Stimulated activated CD8-positive, alpha-beta memory T cell treated with anti-CD3 and anti-CD28 coated beads, Interleukin-7, amount 100 ng/mL, for 4 hours (primary cell): ENCODE measurements at regions not wholly inside any gene's neighbourhood (a gene's known extent, or its start where the extent isn't known, plus 50 kb on each side); places are given as distances from the start of the nearest gene placed in this dataset.
"Not testable (repeated sequence)": the region's sequence is repeated elsewhere in the genome, so short reads cannot be mapped to it uniquely, and the experiment has no call there.

Experiments
- DNase-seq, 2 donors: peaks; one replicate each; pipeline ENCODE4 v3.0.0-alpha.2; 2020; ENCODE audit warnings: low read depth in 2 of 2

DNA sequence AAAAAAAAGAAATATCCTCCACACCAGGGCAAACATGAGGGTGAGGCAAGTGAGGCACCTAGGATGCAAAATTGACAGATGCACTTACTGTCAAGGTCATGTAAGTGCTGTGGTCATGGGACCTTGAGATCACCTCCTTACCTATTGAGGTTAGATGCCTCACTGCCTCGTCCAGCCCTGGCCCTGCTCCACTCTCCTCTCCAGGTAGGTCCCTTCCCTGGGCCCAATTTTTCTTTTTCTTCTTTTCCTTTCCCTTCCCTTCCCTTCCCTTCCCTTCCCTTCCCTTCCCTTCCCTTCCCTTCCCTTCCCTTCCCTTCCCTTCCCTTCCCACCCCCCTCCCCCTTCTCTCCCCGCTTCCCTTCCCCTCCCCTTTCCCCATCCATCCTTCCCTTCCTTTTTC is 71.1 kb upstream of the DLG1 start:
- DNase-seq = no peak

DNA sequence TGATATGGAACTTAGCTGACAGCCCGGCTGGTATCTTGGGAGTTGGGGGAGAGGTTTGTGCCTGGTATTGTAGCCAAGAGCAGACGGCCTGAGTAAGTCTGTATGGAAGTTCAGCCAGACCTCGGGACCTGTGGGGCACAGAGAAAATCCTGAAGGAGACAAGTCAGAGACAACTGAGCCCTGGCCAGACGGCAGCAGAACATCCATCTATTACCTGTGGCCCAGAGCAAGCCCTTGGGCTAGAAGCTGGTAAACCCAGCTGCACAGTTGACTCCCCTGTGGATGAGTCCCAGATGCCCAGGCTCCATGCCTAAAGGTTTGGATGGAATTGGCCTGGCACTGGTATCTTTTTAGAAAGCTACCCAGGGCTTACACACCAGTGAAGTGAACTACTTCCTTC is 70.4 kb upstream of the DLG1 start:
- no peak for DNase-seq

DNA sequence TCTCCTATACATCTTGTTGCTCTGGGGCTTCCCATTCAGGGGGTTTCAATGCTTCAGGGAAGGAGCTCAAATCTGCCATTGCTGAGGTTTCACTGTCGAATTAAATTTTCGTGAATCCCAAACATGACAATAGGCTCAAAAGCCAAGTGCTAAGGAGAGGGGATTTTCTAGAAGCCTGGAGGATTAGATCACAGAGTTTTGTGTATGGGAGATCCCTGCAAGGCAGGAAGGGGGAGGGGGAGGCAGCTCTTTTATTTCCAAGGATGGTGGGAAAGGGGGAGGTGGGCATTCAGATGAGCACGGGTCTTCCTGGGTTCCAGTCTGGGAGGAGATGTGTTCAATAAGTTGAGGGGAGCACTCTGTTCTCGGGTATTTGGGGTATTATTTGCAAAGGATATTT is 69.9 kb upstream of the DLG1 start:
- DNase-seq = no peak

DNA sequence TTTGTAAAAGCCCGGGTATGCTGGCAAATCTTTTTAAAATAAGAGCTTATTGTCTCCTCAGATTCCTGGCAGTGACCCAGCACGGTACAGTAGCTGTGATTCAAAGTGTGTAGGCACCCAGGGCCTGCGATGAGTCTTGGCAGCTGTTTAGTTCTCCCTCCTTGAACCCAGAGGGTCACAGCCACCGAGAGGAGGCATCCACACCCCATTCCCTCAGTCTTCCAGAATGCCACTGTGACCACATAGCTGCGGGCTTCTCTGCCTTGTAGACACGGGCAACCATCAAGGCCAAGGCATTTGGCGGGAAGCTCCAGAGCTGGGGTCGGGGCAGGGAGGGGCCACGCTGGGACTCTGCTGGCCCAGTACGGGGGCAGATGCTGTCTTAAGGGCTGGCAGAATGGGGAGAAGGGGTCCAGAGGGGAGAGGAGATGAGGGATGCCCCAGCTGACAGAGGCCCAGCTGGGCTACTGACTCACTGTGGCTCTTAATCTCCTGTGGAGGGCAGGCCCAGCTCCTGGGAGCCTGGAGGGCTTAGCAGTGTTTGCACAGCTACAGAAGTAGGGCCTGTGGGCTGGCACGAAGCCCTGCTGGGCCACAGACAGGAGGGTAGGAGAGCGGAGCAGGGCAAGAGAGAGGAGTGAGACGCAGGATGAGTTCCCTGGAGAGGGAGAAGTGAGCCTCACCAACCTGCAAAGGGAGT is 68.8 kb upstream of the DLG1 start:
- DNase-seq = no peak

DNA sequence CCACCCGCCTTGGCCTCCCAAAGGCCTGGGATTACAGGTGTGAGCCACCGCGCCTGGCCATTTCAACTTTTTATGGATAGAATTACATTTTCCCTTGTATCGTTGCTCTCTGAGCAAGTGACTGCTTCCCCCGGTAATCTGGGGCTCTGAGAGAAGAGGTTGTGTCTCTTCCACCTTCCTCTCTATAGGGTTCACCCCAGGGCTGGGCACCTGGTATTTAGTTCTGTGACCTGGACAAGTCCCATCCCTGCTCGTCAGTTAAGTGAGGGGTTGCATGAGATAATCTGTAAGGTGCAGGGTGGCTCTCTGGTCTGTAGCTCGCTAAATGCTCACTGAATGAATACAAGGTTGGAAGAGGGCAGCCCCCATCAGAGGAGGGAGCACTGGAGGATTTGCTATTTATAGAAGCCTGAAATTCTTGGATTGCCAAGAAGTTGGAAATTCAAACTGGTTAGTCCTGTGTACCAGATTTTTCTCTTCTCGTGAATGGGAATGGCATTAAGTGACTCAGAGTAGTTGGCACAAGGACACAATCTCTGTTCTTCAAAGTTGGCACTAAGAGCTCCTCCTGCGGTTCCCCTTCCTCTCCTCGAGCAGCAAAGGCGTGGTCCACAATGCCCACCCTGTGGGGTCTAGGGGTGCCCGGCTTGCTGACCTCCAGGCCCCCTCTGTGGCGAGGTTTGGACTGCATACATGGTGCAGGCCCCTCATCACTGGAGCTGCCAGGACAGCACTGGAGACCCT is 68.1 kb upstream of the DLG1 start:
- no peak for DNase-seq

DNA sequence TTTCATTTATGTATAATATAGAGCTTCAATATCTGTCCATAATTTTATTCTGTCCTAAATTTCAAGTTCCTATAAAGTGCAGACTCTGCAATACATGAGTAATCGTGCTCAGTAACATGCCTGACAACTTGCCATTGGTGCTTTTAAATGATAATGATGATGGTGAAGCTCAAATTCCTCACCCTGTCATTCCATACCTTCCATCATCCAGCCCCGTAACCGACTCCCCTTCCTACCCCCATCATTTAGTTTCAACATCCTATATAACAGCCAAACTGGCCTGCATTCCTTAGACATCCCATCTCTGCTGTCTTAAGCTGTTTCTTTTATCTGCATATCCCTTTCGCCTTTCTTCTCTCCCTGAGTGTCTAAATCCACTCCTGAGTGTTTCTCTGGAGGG is 67.2 kb upstream of the DLG1 start:
- DNase-seq = no peak

DNA sequence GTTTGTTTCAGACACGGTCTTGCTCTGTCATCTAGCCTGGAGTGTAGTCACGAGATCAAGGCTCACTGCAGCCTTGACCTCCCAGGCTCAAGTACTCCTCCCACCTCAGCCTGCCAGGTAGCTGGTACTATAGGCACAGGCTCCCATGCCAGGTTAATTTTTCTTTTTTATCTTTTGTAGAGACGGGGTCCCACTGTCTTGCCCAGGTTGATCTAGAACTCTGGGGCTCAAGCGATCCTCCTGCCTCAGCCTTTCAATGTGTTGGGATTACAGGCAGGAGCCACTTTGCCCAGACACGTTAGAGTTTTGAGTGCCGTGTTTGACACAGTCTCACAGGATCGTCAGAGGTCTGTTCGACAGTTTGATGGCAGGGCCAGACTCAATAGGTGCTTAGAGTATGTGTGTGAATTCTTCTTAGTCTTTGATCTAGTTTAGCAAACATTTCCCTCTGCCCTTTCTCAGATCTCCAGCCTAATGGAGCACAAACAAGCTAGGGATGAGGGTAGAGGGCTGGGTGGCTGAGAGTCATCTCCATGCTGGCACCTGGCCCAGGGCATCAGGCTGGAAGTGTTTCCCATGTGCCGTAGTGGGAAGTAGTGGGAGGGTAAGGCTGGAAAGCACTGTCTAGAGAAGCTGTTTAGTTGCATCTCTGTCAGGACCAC is 66.1 kb upstream of the DLG1 start:
- DNase-seq = no peak

DNA sequence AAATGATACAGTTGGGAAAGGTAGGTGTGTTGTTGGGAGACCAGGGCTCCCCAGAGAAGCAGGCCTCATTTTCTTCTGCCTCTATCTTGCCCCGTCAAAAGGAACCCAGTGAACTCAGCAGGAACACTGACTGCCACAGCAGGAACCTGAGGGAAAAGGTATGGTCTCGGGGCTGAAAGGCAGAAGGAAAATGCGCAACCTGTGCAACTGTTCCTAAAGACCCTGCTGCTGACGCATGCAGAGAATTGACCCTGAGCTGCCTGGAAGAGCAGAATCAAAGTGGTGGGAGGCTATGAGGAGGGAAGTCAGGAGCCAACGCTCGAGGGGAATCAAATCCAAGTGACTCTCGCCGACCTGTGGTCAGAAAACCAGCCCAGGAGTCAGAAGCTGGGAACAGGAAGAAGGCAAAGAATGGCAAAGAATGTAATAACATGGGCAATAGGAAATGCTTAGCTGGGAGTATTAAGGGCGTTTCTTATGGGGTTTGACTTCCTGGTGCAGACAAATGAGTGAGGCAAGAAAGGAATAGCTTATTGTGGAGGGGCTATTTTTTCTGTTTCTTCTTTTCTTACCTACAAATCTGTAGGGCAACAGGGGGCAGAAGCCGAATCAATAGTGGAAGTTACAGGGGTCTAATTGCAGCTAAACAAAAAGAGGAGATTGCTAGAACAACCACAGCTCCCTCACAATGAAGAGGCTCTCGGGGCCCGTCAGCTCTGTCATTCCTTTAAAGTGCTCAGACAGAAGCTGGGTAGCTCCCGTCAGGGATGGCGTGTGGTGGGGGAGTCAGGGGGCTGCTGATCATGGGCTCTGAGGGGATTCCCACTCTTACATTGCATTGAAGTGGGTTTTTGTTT is 65.4 kb upstream of the DLG1 start:
- no peak for DNase-seq

DNA sequence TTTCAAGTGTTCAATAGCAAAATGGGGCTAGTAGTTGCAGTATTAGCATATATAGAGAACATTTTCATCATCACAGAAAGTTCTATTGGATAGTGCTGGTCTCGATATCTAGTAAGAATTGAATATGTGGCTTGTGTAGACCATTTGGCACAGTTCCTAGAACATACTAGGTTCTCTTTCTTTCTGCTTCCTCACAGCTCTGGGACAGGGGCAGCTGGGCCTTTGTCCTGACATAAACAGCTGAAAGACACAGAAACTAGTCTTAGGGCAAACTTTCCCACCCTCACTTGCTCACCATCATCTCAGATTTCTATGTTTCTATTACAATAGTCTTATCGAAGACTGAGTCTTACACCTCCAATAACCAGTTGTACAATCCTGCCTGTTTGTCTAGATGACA is 63.7 kb upstream of the DLG1 start:
- no peak for DNase-seq

DNA sequence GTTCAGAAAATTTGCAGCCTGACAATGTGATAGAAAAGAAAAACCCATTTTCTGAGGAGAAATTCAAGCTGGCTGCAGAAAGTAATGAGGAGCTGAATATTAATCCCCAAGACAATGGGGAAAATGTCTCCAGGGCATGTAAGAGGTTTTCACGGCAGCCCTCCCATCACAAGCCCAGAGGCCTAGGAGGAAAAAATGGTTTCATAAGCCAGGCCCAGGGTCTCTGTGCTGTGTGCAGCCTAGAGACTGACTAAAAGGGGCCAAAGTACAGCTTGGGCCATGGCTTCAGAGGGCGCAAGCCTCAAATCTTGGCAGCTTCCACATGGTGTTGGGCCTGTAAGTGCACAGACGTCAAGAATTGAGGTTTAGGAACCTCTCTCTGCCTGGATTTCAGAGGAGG is 61.7 kb upstream of the DLG1 start:
- not testable (repeated sequence) for DNase-seq

DNA sequence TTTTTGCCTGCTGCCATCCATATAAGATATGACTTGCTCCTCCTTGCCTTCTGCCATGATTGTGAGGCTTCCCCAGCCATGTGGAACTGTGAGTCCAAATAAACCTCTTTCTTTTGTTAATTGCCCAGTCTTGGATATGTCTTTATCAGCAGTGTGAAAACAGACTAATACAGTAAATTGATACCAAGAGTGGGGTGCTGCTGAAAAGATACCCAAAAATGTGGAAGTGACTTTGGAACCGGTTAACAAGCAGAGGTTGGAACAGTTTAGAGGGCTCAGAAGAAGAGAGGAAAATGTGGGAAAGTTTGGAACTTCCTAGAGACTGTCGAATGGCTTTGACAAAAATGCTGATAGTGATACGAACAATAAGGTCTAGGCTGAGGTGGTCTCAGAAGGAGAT is 61.1 kb upstream of the DLG1 start:
- DNase-seq = not testable (repeated sequence)

DNA sequence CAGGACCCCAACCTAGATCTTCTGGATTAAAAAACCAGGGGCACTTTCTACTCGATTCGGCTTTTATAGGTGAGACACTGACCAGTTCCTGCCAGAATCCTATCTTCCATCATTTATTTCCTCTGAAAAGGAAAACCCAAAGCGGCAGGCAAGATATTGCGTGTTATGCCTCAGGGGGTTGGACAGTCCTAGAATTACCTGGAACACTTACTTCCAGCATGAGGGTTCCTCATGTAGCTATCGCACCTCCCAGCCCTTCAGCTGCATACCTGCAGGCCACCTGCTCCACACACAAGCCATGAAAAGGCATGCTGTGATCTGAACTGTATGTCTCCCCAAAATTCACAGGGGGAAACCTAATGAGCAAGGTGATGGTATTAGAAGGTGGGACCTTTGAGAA is 58.3 kb upstream of the DLG1 start:
- DNase-seq = no peak

DNA sequence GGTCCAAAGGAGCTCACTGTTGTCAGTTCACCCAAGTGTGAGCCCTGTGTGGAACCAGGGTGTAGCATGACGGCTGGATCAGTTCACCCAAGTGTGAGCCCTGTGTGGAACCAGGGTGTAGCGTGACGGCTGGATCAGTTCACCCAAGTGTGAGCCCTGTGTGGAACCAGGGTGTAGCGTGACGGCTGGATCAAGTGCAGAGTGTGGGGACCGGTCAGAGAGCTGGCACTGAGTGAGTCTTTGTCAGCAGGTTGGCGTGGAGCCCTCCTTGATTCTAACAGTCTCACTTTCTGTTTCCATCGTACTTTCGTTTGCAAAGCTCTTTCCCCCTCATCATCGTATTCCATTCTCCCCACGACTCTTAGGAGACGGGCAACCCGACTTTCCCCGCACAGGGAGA is 57.9 kb upstream of the DLG1 start:
- no peak for DNase-seq

DNA sequence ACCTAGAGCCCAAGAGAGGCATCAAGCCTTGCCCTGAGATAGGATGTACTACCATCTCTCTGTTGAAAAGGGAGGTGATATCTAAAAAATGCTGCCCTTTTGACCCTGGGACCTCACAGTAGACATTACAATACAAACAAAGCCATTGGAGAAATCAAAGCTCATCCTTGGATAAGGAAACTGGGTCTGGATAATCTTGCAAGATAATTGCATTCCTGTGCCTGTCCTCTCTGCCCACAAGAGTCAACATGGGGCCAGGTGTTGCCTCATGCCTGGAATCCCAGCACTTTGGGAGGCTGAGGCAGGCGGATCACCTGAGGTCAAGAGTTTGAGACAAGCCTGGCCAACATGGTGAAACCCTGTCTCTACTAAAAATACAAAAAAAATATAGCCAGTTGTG is 57.3 kb upstream of the DLG1 start:
- no peak for DNase-seq

DNA sequence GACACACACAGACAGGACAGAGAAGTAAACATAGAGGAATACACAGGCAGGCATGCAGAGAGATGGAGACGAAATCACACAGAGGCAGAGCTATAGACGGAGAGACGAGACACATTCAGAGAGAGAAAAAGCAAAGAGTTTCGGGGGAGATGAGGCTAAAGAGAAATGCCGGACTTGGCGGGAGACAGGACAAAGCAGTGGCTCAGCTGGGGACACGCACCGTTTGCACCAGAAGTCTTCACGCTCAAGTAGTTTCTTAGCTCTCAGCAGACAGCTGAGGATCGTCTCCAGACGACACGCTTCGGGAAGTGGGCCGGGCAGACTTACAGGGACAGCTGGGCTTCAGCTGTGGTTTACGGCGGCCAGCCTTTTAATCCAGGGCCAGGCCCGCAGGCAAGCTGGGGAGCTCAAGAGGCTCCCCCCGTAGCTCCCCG is 56.2 kb upstream of the DLG1 start:
- DNase-seq = no peak

DNA sequence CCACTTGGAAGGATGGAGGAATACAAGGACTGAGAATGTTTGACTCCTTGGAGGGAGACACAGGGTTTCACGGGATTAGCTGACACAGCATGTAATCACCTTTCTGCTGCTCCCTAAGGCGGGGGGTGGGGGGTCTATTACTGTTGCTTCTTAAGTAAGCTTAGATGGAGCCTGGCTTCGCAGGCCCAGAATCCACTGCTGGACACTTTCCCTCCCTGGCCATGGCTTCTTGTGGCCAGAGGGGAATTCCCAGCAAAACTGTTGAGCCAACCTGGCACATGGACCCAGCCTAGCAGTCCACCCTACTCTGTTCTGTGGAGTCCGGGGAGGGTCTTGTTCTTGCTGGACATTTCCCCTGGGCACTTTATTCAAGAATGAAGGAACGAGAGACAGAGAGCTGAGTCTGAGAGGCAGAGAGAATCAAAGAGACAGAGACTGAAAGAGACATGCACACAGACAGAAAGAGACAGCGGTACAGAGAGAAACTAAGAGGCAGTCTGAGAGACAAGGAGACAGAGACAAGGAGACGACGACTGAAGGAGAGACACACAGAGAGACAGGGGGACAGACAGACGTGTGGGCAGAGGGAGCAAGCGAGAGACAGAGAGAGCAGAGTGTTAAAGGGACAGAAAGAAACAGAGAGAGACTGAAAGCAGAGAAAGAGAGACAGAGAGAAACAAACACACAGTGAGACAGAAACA is 55.6 kb upstream of the DLG1 start:
- DNase-seq = no peak

DNA sequence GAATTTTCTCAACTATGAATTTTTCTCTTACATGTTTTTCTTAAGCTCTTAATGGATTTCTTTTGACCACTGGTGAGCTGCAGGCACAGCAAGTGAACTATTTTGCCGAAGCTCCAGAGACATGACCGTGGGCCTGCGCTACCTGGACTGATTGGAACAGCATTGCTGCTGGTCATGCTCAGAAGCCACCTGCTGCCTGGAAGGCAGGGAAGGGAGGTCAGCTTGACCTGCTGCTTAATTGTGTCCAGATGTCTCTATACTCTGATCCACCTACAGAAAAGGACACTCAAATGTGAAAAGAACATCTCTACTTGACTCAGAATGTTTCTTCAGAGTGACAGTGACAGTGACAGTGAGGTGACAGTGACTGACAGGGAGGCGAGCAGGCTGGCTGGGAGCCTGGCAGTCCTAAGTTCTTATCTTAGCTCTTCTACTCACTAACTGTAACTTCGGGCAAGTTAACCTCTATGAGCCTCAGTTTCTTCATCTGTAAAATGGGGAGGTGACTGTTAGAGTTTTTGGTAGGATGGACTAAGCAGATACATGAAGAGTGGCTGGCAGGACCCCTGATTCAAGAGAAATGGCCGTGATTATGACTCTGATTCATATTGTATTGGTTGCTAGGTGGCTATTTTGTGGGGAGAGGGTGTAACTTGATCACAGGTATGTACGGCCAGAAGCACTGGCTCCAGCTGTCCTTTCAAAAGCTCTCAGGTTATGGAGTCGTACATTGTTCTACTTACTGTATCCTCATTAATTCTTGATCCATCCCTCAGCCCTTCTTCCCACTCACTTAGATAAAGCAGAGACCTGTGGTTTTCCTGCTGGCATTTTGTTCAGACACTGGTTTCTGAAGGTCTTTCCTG is 54.8 kb upstream of the DLG1 start:
- no peak for DNase-seq

DNA sequence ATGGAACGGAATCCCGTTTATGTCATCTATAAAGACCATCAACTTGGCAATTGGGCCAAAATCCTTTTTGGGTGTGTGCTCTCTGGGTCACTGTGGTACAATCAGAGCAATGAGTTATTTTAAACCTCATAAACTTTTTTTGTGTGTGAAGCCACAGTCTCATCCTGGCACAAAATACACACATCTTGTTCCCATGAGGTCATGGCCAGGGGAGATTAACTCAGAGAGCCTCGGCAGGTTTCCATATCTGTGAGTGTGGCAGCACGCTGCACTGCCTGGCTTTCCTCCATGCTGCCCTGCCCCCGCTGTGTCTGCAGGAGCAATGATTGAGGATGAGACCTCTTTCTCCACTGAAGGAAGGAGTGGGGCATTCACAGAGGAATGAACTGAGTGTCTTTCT is 54.0 kb upstream of the DLG1 start:
- no peak for DNase-seq

DNA sequence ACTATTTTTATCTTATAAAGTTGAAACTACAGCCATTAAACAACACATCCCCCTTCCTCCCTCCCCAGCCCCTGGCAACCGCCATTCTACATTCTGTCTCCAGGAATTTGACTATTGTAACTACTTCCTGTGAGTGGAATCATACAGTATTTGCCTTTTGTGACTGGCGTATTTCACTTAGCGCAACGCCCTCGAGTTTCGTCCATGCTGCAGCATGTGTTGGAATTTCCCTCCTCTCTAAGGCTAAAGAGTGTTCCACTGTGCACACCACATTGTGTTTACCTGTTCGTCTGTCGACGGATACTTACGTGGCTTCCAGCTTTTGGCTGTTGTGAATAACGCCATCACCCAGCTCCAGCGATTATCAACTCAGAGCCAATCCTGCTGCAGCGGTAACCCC is 52.0 kb upstream of the DLG1 start:
- no peak for DNase-seq

DNA sequence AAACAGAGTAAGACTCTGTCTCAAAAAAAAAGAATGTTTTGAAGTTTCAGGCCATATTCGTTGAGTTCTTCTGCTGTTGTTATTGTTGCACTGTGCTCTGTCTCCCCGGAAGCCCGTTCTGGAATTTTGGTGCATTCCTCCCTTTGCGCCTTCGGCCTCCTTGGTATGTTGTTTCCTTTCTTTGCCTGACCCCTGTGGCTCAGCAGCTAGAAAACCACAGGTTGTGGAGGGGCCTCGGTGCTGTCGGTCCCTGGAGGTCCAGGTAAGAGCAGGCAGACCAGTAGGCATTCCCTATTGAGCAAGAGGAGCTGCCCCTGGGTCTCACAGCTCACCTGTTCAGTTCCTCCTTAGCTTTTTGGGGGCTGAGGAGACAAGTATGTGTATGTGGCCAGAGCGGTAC is 51.0 kb upstream of the DLG1 start:
- DNase-seq = no peak
